GM10847 (cell line): ENCODE measurements at regions not wholly inside any gene's neighbourhood (a gene's known extent, or its start where the extent isn't known, plus 50 kb on each side); places are given as distances from the start of the nearest gene placed in this dataset.

Experiments
- POLR2A ChIP-seq: IDR thresholded peaks from 2 replicates; pipeline ENCODE4 v1.6.1; 2011; ENCODE audit not compliant: insufficient read length; ENCODE audit errors: extremely low read depth

DNA sequence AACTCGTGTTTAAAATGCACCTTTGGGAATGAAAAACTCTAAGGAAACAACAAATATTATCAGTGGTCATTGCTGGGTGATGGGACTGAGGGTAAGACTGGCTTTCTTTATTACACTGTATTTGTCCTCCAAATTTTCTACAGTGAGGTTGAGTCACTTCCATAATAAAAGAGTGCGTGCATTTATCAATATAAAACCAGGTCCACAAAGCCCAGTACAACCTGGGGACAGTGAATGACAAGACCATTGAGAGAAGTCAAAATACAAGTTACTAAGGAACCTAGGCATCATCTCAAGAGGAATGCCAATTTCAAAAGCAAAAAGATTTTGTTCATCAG, 76.4 kb downstream of the MAGED4 start:
- TF ChIP-seq POLR2A = no peak

DNA sequence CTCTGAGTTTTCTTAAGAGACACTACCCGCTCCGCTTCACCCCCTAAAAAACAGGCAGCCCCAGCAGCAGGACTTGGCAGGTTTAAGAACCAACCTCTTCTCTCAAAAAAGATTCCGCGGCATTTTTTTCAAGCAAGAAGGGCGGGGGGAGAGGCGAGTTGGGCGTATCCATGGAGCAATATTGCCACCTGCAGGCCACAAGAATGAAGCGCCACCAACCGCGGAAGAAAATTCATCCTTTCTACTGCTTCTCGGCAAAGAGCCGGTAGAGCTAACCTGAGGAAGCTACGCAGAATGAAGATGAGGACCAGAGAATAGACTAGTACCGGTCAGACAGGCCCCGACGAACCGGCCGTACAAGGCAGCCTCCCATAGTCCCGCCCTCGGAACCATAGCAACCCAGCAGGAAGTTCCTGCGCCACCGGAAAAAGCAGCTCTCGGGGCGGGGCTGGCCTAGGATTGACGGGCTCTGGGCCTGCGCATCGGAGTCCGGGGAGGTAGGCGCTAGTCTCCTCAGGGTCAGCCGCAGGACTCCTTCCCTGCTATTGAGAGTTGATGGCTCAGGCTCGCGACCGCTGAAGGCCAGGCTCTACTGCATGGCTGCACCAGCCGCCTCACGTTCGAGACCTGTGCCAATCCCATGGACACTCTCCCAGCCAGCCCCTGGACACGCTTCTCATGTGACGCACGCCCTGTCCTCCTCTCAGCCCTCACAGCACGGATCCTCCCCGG, 76.9 kb downstream of the MAGED4 start:
- TF ChIP-seq POLR2A = peak; percentile 58

DNA sequence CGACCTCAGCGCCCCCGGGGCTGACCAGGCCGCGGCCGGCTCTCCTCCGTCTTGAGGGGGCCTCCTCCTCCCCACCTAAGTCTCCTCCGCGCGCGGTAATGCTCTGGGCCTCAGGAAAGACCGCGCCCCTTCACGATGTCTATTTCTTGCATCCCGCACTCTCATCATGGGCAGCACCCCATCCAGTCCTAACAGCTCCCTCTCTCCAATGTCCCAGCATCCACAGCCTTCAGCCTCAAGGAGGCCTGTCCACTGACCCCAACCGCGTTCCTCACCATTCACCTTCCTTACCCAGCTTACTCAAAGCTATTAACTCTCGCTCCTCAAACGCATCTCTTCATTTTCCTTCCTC, 77.5 kb downstream of the MAGED4 start:
- TF ChIP-seq POLR2A = no peak

GRCh38 chrX:52263417-52263816, 78.7 kb downstream of the MAGED4 start:
- no peak for TF ChIP-seq POLR2A

GRCh38 chrX:52265713-52266112, 81.0 kb downstream of the MAGED4 start:
- no peak for TF ChIP-seq POLR2A

DNA sequence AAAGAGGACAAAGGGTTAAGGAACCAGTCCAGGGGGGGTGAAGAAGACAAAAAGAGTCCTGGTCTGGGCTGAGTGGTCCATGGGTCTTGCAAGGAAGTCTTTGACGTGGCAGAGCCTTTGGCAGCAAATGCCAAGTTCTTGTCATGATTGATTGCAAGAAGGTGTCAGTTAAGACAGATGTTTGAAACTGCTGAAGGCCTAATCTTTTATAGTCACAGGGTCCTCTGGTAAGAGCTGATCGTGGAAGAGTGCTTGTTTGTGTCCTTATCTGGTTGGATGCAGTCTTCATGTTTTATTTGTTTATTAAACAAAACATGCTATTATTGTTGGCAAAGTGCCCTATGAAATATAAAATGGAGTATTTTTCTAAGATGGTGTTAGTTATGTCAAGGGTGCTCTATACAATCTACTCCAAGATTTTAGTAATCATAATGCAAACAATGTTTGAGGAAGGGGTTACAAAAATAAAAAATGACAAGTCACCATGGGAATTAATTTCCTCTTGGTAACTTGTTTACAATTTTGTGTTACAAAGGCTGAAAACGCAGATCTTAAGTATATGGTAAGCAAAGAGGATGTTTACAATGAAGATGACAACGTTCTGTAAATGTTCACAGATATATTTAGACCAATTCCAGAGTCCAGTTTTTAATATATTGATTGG, 85.9 kb downstream of the MAGED4 start:
- no peak for TF ChIP-seq POLR2A

- TF ChIP-seq POLR2A = no peak
Observed at GRCh38 chrX:52271206-52271605, 86.5 kb downstream of the MAGED4 start.

GRCh38 chrX:52277666-52278065, 91.2 kb upstream of the XAGE2 start:
- TF ChIP-seq POLR2A = no peak

GRCh38 chrX:52280812-52281211, 88.0 kb upstream of the XAGE2 start:
- no peak for TF ChIP-seq POLR2A

- TF ChIP-seq POLR2A = no peak
Observed at GRCh38 chrX:52284865-52285264, 84.0 kb upstream of the XAGE2 start.
